ENCODE measurements at regions not wholly inside any gene's neighbourhood (a gene's known extent, or its start where the extent isn't known, plus 50 kb on each side); places are given as distances from the start of the nearest gene placed in this dataset.

DNA sequence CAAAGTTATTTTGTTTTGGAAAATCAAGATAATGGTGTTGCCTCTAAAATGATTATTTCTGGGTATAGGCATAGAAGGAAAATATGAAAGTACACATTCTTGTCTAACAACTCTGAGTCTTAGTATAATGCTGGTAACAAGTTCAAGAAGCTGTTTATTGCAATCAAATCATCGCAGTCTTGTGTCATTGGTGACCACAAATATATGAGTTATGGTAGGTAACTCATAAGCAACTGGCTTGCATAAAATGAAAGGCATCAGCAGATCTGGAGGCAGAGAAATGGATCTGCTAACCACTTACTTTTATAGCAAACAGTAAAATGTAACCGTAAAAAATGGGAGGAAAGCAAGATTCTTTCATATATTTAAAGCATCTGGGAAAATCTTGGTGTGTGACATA is 156.2 kb upstream of the TCF4 start:
- H3K27ac ChIP-seq = no peak overlapping the region
- TF ChIP-seq, protein P1, sequence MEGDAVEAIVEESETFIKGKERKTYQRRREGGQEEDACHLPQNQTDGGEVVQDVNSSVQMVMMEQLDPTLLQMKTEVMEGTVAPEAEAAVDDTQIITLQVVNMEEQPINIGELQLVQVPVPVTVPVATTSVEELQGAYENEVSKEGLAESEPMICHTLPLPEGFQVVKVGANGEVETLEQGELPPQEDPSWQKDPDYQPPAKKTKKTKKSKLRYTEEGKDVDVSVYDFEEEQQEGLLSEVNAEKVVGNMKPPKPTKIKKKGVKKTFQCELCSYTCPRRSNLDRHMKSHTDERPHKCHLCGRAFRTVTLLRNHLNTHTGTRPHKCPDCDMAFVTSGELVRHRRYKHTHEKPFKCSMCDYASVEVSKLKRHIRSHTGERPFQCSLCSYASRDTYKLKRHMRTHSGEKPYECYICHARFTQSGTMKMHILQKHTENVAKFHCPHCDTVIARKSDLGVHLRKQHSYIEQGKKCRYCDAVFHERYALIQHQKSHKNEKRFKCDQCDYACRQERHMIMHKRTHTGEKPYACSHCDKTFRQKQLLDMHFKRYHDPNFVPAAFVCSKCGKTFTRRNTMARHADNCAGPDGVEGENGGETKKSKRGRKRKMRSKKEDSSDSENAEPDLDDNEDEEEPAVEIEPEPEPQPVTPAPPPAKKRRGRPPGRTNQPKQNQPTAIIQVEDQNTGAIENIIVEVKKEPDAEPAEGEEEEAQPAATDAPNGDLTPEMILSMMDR (IDR thresholded peaks at IDR 0.05) = no peak
- no peak overlapping the region for H3K4me3 ChIP-seq
- no peak for DNase-seq (ENCODE audit: low spot score)

DNA sequence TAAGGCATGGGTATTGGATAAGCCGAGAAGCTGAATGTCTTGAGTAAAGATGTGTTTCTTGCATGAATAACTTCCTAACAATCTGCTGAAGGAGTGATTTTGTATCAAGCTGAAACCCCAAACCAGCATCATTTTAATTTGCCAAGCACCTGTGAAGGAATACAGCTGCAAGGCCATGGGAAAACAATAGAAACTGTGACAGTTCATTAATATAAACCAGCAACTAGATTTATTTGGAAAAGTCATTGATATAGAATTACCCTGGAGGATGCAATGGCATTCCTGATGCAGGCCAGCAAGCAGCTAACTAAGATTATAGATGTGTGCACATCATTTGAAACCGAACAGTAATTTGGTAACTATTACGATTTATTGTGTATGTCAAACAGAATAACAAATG is 155.7 kb upstream of the TCF4 start:
- no peak for DNase-seq (ENCODE audit: low spot score)
- TF ChIP-seq, protein P1 (IDR thresholded peaks at IDR 0.05) = no peak
- no peak overlapping the region for H3K27ac ChIP-seq
- H3K4me3 ChIP-seq = no peak overlapping the region

DNA sequence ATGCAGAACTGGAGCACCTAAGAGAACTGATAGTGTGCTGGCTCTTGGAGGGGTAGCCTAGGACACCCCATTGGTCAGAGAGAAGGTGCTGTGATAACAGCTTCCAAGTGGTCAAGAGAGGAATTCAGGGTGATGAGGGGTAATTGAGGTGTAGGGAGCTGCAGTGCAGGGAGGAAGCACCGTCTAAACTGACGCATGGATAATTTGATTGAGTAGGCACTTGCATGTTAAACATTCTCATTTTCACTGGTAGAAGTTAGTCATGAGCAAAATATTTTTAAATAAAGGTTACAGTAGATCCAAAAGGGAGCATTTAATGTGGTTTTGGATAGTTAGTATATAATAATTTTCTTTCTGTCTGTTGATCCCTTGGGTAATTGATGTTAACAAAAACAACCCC is 155.1 kb upstream of the TCF4 start:
- no peak for DNase-seq (ENCODE audit: low spot score)
- Histone ChIP-seq H3K27ac (no peak overlapping the region), H3K4me3 (no peak overlapping the region)
- TF ChIP-seq, protein P1 (IDR thresholded peaks at IDR 0.05) = no peak

DNA sequence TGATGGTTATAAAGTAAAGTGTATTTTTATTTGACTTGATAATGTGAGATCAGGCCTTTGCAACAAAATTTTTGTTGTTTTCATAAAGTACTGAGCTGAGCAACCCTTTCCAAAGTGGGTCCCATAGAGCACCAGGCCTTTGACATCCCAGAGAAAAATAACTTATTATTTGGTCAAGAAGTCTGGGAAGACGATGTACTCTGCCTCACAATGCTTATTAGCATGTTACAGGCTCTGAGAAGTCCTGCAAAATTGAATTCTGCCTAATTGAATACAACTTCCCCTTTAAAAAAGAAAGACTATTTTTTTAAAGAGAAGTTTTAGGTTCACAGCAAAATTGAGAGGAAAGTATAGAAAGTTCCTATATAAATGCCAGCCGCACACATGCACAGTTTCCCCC is 151.5 kb upstream of the TCF4 start:
- no peak overlapping the region for H3K4me3 ChIP-seq
- DNase-seq (ENCODE audit: low spot score) = no peak
- H3K27ac ChIP-seq = no peak overlapping the region
- TF ChIP-seq, protein P1 (IDR thresholded peaks at IDR 0.05) = no peak

DNA sequence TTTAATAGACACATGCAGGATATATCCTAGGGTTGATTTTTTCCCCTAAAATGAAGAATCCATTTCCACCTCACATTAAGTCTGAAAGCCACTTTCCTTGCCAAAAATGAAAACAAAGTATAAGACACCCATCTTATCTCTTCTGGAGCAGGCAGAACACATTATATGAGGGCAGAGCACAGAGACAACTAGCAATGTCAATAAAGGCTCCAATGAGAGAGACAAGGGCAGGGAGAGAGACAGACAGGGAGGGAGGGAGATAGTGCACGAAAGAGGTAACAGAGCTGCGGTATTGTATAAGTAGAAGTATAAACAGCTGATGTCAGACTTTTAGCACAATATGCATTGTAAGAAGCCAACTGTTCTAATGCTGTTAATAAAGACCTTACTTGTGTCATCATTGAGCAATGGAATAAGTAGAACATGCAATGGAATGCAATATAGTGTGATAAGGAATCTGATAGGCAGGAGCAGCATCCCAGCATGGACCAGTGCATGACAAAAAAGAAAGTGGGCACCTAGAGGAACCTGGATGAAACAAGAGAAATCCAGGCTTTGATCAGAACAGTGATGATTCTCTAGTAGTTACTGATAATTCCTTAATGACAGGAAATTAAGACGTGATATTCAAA is 150.6 kb upstream of the TCF4 start:
- TF ChIP-seq, protein P1 (IDR thresholded peaks at IDR 0.05) = no peak
- no peak for DNase-seq (ENCODE audit: low spot score)
- H3K27ac ChIP-seq = no peak overlapping the region
- no peak overlapping the region for H3K4me3 ChIP-seq

DNA sequence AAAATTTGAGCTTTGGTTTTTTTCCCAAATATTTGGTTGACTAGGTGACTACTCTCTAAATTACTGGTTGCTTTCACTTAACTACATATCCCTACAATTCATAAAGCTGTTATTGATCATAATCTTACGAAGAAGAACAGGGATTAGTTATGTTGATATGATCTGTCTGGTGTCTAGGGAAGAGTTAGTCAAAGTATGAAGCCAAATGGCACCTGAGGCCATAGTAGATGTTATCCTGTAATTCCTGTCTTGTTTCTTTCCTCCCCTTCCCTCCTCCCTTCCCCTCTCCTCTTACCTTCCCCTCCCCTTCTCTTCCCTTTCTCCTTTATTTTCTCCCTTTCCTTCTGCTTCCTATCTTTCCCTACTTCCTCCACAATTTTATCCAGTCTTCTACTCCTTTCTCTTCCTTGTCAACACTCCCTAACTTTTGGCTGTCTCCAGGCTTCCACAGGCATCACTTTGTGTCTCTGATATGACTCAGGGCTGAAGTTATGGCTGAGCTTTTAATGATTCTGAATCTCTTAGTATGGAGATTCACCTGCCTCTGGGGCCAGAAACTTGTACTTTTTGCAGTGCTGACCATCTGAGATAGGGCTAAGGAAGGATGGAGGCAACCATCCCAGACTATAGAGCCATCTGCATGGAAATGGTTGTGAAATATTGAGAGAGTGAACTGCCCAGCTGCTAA is 149.9 kb upstream of the TCF4 start:
- no peak overlapping the region for H3K4me3 ChIP-seq
- TF ChIP-seq, protein P1 (IDR thresholded peaks at IDR 0.05) = no peak
- DNase-seq (ENCODE audit: low spot score) = no peak

DNA sequence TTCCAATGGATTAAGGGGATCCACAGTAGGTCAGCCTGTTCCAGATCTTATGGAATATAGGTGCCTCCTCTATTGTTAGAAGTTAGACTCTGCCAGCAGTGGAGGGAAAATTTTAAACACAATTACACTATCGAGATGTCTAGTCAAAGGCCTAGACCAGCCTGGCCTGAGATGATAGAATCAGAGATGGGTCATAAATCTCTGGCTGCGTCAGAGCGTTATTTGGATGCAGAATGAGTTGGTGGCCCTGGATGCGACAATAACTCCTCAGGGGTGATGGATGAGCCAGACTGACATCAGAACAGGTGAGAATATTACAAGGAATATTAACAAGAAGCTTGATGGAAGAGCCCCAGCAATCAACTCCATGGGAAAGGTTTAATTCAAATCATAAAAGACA is 149.3 kb upstream of the TCF4 start:
- H3K4me3 ChIP-seq = no peak overlapping the region
- H3K27ac ChIP-seq = no peak overlapping the region
- TF ChIP-seq, protein P1 (IDR thresholded peaks at IDR 0.05) = no peak
- DNase-seq (ENCODE audit: low spot score) = no peak

More for the DNA sequence above, 149.9 kb upstream of the TCF4 start:
- no peak overlapping the region for H3K27ac ChIP-seq
